ENCODE measurements at regions not wholly inside any gene's neighbourhood (a gene's known extent, or its start where the extent isn't known, plus 50 kb on each side); places are given as distances from the start of the nearest gene placed in this dataset.
A peak's percentile ranks its signal among the peaks of the same experiment; 100 is the strongest.
"Not testable (repeated sequence)": the region's sequence is repeated elsewhere in the genome, so short reads cannot be mapped to it uniquely, and the experiment has no call there.

DNA sequence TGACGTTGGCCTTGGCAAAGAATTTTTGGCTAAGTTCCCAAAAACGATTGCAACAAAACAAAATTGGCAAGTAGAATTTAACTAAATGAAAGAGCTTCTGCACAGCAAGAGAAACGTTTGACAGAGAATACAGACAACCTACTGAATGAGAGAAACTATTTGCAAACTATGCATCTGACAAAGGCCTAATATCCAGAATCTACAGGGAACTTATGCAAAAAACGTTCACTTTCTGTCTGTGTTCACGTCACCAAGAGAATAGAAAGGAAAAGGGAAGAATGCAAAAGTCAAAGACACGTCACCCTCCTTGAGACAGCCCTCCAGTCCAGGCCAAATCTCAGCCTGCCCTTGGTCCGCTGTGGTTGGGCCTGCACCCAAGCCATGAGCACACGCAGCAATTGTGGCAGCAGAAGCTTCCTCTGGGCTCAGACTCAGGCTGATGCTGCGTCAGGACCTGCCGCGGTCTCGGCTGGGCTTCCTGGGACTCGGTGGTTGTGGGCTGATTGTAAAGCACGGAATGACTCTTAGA, 106.6 kb upstream of the SAMD11 start:
- not testable (repeated sequence) for DNase-seq; H3K4me3 ChIP-seq (ENCODE audit: insufficient read depth, low read depth, low read length, poor library complexity, severe bottlenecking); H3K4me1 ChIP-seq (ENCODE audit: control insufficient read depth, insufficient read depth, low read length, poor library complexity, severe bottlenecking); H3K27me3 ChIP-seq (replicated peaks; ENCODE audit: control insufficient read depth, insufficient read depth, low read length, poor library complexity, severe bottlenecking); H3K9me3 ChIP-seq (ENCODE audit: control insufficient read depth, low read length); H3K36me3 ChIP-seq (ENCODE audit: control insufficient read depth, insufficient read depth, low read length); H3K27ac ChIP-seq (ENCODE audit: insufficient read depth, low read length, poor library complexity, severe bottlenecking)

- not testable (repeated sequence) for H3K36me3 ChIP-seq (ENCODE audit: control insufficient read depth, insufficient read depth, low read length); H3K27me3 ChIP-seq (replicated peaks; ENCODE audit: control insufficient read depth, insufficient read depth, low read length, poor library complexity, severe bottlenecking); DNase-seq; H3K9me3 ChIP-seq (ENCODE audit: control insufficient read depth, low read length); H3K27ac ChIP-seq (ENCODE audit: insufficient read depth, low read length, poor library complexity, severe bottlenecking); H3K4me1 ChIP-seq (ENCODE audit: control insufficient read depth, insufficient read depth, low read length, poor library complexity, severe bottlenecking); H3K4me3 ChIP-seq (ENCODE audit: insufficient read depth, low read depth, low read length, poor library complexity, severe bottlenecking)
Measured at GRCh38 chr1:817658-818617, 105.8 kb upstream of the SAMD11 start.

GRCh38 chr1:818618-819291, 105.0 kb upstream of the SAMD11 start:
- Histone ChIP-seq H3K27me3 (replicated peaks; ENCODE audit: control insufficient read depth, insufficient read depth, low read length, poor library complexity, severe bottlenecking) (no peaks in the 10 kb centered on the region), H3K27ac (ENCODE audit: insufficient read depth, low read length, poor library complexity, severe bottlenecking) (no peak overlapping the region), H3K36me3 (ENCODE audit: control insufficient read depth, insufficient read depth, low read length) (no peaks in the 10 kb centered on the region), H3K4me3 (ENCODE audit: insufficient read depth, low read depth, low read length, poor library complexity, severe bottlenecking) (no peak overlapping the region), H3K4me1 (ENCODE audit: control insufficient read depth, insufficient read depth, low read length, poor library complexity, severe bottlenecking) (no peaks in the 10 kb centered on the region), H3K9me3 (ENCODE audit: control insufficient read depth, low read length) (no peaks in the 10 kb centered on the region)
- no peak for DNase-seq

GRCh38 chr1:820962-821361, 102.8 kb upstream of the SAMD11 start:
- H3K27me3 ChIP-seq (replicated peaks; ENCODE audit: control insufficient read depth, insufficient read depth, low read length, poor library complexity, severe bottlenecking): no peaks in the 10 kb centered on the region
- H3K27ac ChIP-seq (ENCODE audit: insufficient read depth, low read length, poor library complexity, severe bottlenecking): peak overlapping the region; percentile 7
- no peaks in the 10 kb centered on the region for H3K4me1 ChIP-seq (ENCODE audit: control insufficient read depth, insufficient read depth, low read length, poor library complexity, severe bottlenecking)
- no peak overlapping the region for H3K4me3 ChIP-seq (ENCODE audit: insufficient read depth, low read depth, low read length, poor library complexity, severe bottlenecking)
- no peaks in the 10 kb centered on the region for H3K36me3 ChIP-seq (ENCODE audit: control insufficient read depth, insufficient read depth, low read length)
- no peak for DNase-seq
- H3K9me3 ChIP-seq (ENCODE audit: control insufficient read depth, low read length): no peaks in the 10 kb centered on the region

- H3K9me3 ChIP-seq (ENCODE audit: control insufficient read depth, low read length); H3K4me1 ChIP-seq (ENCODE audit: control insufficient read depth, insufficient read depth, low read length, poor library complexity, severe bottlenecking); H3K27me3 ChIP-seq (replicated peaks; ENCODE audit: control insufficient read depth, insufficient read depth, low read length, poor library complexity, severe bottlenecking); H3K36me3 ChIP-seq (ENCODE audit: control insufficient read depth, insufficient read depth, low read length); DNase-seq: not testable (repeated sequence)
- peak overlapping the region; percentile 62 for H3K4me3 ChIP-seq (ENCODE audit: insufficient read depth, low read depth, low read length, poor library complexity, severe bottlenecking)
- H3K27ac ChIP-seq (ENCODE audit: insufficient read depth, low read length, poor library complexity, severe bottlenecking): peak overlapping the region; percentile 84
Measured at GRCh38 chr1:826808-827207, 96.9 kb upstream of the SAMD11 start.

GRCh38 chr1:827211-828063, 96.3 kb upstream of the SAMD11 start:
- peak overlapping the region; percentile 62 for H3K4me3 ChIP-seq (ENCODE audit: insufficient read depth, low read depth, low read length, poor library complexity, severe bottlenecking)
- H3K27me3 ChIP-seq (replicated peaks; ENCODE audit: control insufficient read depth, insufficient read depth, low read length, poor library complexity, severe bottlenecking); H3K36me3 ChIP-seq (ENCODE audit: control insufficient read depth, insufficient read depth, low read length); H3K4me1 ChIP-seq (ENCODE audit: control insufficient read depth, insufficient read depth, low read length, poor library complexity, severe bottlenecking); H3K9me3 ChIP-seq (ENCODE audit: control insufficient read depth, low read length): not testable (repeated sequence)
- peak; percentile 92 to 94 (median 94) for DNase-seq
- peak overlapping the region; percentile 84 for H3K27ac ChIP-seq (ENCODE audit: insufficient read depth, low read length, poor library complexity, severe bottlenecking)

DNA sequence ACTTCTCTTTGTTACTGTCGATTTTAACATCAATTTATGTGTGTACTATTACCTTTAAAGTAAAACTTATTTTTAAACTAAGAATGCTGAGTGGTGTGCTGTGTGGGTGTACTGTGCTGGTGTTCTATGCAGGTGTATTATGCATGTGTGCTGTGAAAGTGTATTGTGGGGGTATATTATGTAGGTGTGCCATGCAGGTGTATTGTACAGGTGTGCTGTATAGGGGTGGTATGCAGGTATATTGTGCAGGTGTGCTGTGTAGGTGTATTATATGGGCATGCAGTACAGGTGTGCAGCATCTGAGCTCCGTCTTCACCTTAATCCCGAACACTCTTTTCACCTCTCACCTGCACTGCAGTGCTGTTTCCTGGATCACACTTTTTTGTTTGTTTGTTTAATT, 94.4 kb upstream of the SAMD11 start:
- H3K4me1 ChIP-seq (ENCODE audit: control insufficient read depth, insufficient read depth, low read length, poor library complexity, severe bottlenecking); H3K27me3 ChIP-seq (replicated peaks; ENCODE audit: control insufficient read depth, insufficient read depth, low read length, poor library complexity, severe bottlenecking); H3K27ac ChIP-seq (ENCODE audit: insufficient read depth, low read length, poor library complexity, severe bottlenecking); H3K36me3 ChIP-seq (ENCODE audit: control insufficient read depth, insufficient read depth, low read length); DNase-seq; H3K4me3 ChIP-seq (ENCODE audit: insufficient read depth, low read depth, low read length, poor library complexity, severe bottlenecking); H3K9me3 ChIP-seq (ENCODE audit: control insufficient read depth, low read length): not testable (repeated sequence)

DNA sequence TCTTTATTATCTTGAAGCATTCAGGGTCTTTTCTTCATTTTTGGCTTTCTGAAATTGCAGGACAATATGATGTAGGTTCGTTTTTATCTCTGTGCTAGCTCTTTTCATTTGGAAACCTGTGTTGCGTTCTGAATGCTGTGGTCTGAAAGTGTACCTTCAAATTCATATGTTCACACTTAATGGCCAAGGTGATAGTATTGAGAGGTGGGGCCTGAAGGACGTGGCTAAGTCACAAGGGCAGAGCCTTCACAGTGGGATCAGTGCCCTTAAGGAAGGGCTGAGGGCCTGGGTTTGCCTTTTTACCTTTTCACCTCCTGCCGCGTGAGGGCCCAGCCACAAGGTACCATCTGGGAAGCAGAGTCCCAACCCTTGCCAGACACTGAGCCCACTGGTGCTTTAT, 93.8 kb upstream of the SAMD11 start:
- H3K36me3 ChIP-seq (ENCODE audit: control insufficient read depth, insufficient read depth, low read length); DNase-seq; H3K27ac ChIP-seq (ENCODE audit: insufficient read depth, low read length, poor library complexity, severe bottlenecking); H3K4me3 ChIP-seq (ENCODE audit: insufficient read depth, low read depth, low read length, poor library complexity, severe bottlenecking); H3K9me3 ChIP-seq (ENCODE audit: control insufficient read depth, low read length); H3K4me1 ChIP-seq (ENCODE audit: control insufficient read depth, insufficient read depth, low read length, poor library complexity, severe bottlenecking); H3K27me3 ChIP-seq (replicated peaks; ENCODE audit: control insufficient read depth, insufficient read depth, low read length, poor library complexity, severe bottlenecking): not testable (repeated sequence)

- H3K4me3 ChIP-seq (ENCODE audit: insufficient read depth, low read depth, low read length, poor library complexity, severe bottlenecking); DNase-seq; H3K4me1 ChIP-seq (ENCODE audit: control insufficient read depth, insufficient read depth, low read length, poor library complexity, severe bottlenecking); H3K27me3 ChIP-seq (replicated peaks; ENCODE audit: control insufficient read depth, insufficient read depth, low read length, poor library complexity, severe bottlenecking); H3K9me3 ChIP-seq (ENCODE audit: control insufficient read depth, low read length); H3K36me3 ChIP-seq (ENCODE audit: control insufficient read depth, insufficient read depth, low read length); H3K27ac ChIP-seq (ENCODE audit: insufficient read depth, low read length, poor library complexity, severe bottlenecking): not testable (repeated sequence)
Measured at GRCh38 chr1:830750-831149, 93.0 kb upstream of the SAMD11 start.

All from effector memory CD4-positive, alpha-beta T cell (primary cell).